HEK293T (cell line): ENCODE measurements at regions not wholly inside any gene's neighbourhood (a gene's known extent, or its start where the extent isn't known, plus 50 kb on each side); places are given as distances from the start of the nearest gene placed in this dataset.

ENCODE experiments used
- BHLHE40 ChIP-seq: fragments of 450-650 bp; IDR thresholded peaks from 2 replicates; pipeline ENCODE4 v1.6.1; 2016; ENCODE audit warnings: mild to moderate bottlenecking, moderate library complexity, borderline replicate concordance
- CTBP1 ChIP-seq: fragments of 450-650 bp; IDR thresholded peaks from 2 replicates; pipeline ENCODE4 v1.6.1; 2016; ENCODE audit warnings: borderline replicate concordance
- ELF4 ChIP-seq: fragments of 450-650 bp; IDR thresholded peaks from 2 replicates; pipeline ENCODE4 v1.6.1; 2017; ENCODE audit warnings: antibody characterized with exemption
- FOXA1 ChIP-seq: fragments of 450-650 bp; IDR thresholded peaks from 2 replicates; pipeline ENCODE4 v1.6.1; 2016; ENCODE audit warnings: mild to moderate bottlenecking
- FOXK2 ChIP-seq: fragments of 450-650 bp; IDR thresholded peaks from 2 replicates; pipeline ENCODE4 v1.6.1; 2016; ENCODE audit warnings: mild to moderate bottlenecking
- FOXM1 ChIP-seq: fragments of 450-650 bp; IDR thresholded peaks from 2 replicates; pipeline ENCODE4 v1.6.1; 2017; ENCODE audit warnings: mild to moderate bottlenecking, borderline replicate concordance
- HDGF ChIP-seq: fragments of 450-650 bp; IDR thresholded peaks from 2 replicates; pipeline ENCODE4 v1.6.1; 2017; ENCODE audit warnings: antibody characterized with exemption, borderline replicate concordance
- NFRKB ChIP-seq: fragments of 450-650 bp; IDR thresholded peaks from 2 replicates; pipeline ENCODE4 v1.6.1; 2016; ENCODE audit warnings: mild to moderate bottlenecking, moderate library complexity
- SP1 ChIP-seq: fragments of 450-650 bp; IDR thresholded peaks from 2 replicates; pipeline ENCODE4 v1.6.1; 2017
- TARDBP ChIP-seq: fragments of 450-650 bp; IDR thresholded peaks from 2 replicates; pipeline ENCODE4 v1.6.1; 2016
- TF ChIP-seq, protein P1 (sequence below): fragments of 450-650 bp; IDR thresholded peaks from 2 replicates; pipeline ENCODE4 v1.6.1; 2016

DNA sequence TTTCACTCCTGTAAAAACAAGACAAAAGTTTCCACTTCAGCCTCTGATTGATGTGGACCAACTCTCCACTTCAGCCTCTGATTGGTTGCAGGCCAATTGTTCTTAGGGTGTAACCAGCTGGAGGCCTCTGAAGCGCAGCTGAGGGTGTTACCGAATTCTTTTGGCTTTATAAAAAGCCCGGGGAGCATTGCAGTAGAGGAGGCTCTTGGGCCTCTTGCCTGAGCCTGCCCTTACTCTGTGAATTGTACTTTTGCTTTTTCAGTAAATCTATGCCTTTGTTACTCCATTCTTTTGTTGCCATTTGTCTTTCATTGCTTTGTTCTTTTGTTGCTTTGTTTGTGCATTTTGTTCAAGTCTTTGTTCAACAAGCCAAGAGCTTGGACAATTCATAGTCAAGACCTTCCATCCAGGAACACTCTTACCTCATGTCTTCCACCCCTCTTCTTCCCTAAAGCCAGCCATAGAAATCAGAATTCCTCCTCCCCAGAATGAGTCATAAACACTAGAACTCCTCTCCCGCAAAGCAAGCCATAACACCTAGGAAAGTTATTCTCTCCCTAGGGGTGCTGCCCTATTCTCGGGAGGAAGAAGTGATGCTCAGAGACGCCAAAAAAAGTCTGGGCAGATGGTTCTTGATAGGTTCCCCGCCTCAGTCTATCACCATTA is 53.5 kb upstream of the ARMC3 start:
- TF ChIP-seq FOXM1 = no peak
- no peak for TF ChIP-seq BHLHE40
- TF ChIP-seq TARDBP = no peak
- TF ChIP-seq, protein P1, sequence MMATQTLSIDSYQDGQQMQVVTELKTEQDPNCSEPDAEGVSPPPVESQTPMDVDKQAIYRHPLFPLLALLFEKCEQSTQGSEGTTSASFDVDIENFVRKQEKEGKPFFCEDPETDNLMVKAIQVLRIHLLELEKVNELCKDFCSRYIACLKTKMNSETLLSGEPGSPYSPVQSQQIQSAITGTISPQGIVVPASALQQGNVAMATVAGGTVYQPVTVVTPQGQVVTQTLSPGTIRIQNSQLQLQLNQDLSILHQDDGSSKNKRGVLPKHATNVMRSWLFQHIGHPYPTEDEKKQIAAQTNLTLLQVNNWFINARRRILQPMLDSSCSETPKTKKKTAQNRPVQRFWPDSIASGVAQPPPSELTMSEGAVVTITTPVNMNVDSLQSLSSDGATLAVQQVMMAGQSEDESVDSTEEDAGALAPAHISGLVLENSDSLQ = no peak
- TF ChIP-seq FOXK2 = no peak
- TF ChIP-seq ELF4 = no peak
- no peak for TF ChIP-seq CTBP1
- TF ChIP-seq FOXA1 = no peak
- TF ChIP-seq HDGF = no peak
- no peak for TF ChIP-seq SP1
- TF ChIP-seq NFRKB = no peak
